ENCODE measurements at regions not wholly inside any gene's neighbourhood (a gene's known extent, or its start where the extent isn't known, plus 50 kb on each side); places are given as distances from the start of the nearest gene placed in this dataset.

GRCh38 chr11:83367745-83368144, 81.6 kb upstream of the CCDC90B start:
- TF ChIP-seq JUN (CRISPR knock-in tag; IDR thresholded peaks at IDR 0.05) (no peak), ESRRA (CRISPR knock-in tag; IDR thresholded peaks at IDR 0.05; ENCODE audit: borderline replicate concordance) (no peak), CTCF (IDR thresholded peaks at IDR 0.05) (no peak), FOXP4 (CRISPR knock-in tag; IDR thresholded peaks at IDR 0.05) (no peak), ZNF138 (CRISPR knock-in tag; conservative IDR thresholded peaks at IDR 0.05) (no peak), SOX15 (CRISPR knock-in tag; IDR thresholded peaks at IDR 0.05) (no peak), CREB1 (CRISPR knock-in tag; IDR thresholded peaks at IDR 0.05) (no peak), IRF2 (CRISPR knock-in tag; IDR thresholded peaks at IDR 0.05; ENCODE audit: borderline replicate concordance, low read depth) (no peak), SP1 (CRISPR knock-in tag; conservative IDR thresholded peaks at IDR 0.05) (no peak), NR3C1 (CRISPR knock-in tag; conservative IDR thresholded peaks at IDR 0.05; ENCODE audit: low read depth) (no peak)
- TF ChIP-seq, protein P1, sequence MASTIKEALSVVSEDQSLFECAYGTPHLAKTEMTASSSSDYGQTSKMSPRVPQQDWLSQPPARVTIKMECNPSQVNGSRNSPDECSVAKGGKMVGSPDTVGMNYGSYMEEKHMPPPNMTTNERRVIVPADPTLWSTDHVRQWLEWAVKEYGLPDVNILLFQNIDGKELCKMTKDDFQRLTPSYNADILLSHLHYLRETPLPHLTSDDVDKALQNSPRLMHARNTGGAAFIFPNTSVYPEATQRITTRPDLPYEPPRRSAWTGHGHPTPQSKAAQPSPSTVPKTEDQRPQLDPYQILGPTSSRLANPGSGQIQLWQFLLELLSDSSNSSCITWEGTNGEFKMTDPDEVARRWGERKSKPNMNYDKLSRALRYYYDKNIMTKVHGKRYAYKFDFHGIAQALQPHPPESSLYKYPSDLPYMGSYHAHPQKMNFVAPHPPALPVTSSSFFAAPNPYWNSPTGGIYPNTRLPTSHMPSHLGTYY (CRISPR knock-in tag; IDR thresholded peaks at IDR 0.05): no peak
- TF ChIP-seq, protein P2, sequence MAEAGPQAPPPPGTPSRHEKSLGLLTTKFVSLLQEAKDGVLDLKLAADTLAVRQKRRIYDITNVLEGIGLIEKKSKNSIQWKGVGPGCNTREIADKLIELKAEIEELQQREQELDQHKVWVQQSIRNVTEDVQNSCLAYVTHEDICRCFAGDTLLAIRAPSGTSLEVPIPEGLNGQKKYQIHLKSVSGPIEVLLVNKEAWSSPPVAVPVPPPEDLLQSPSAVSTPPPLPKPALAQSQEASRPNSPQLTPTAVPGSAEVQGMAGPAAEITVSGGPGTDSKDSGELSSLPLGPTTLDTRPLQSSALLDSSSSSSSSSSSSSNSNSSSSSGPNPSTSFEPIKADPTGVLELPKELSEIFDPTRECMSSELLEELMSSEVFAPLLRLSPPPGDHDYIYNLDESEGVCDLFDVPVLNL (CRISPR knock-in tag; IDR thresholded peaks at IDR 0.05; ENCODE audit: borderline replicate concordance, low read depth): no peak
- TF ChIP-seq, protein P3, sequence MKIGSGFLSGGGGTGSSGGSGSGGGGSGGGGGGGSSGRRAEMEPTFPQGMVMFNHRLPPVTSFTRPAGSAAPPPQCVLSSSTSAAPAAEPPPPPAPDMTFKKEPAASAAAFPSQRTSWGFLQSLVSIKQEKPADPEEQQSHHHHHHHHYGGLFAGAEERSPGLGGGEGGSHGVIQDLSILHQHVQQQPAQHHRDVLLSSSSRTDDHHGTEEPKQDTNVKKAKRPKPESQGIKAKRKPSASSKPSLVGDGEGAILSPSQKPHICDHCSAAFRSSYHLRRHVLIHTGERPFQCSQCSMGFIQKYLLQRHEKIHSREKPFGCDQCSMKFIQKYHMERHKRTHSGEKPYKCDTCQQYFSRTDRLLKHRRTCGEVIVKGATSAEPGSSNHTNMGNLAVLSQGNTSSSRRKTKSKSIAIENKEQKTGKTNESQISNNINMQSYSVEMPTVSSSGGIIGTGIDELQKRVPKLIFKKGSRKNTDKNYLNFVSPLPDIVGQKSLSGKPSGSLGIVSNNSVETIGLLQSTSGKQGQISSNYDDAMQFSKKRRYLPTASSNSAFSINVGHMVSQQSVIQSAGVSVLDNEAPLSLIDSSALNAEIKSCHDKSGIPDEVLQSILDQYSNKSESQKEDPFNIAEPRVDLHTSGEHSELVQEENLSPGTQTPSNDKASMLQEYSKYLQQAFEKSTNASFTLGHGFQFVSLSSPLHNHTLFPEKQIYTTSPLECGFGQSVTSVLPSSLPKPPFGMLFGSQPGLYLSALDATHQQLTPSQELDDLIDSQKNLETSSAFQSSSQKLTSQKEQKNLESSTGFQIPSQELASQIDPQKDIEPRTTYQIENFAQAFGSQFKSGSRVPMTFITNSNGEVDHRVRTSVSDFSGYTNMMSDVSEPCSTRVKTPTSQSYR (CRISPR knock-in tag; IDR thresholded peaks at IDR 0.05): no peak

Measured in WTC11 (cell line).